HUDEP-2 (cell line): ENCODE measurements at regions not wholly inside any gene's neighbourhood (a gene's known extent, or its start where the extent isn't known, plus 50 kb on each side); places are given as distances from the start of the nearest gene placed in this dataset.
A peak's percentile ranks its signal among the peaks of the same experiment; 100 is the strongest.
"Not testable (repeated sequence)": the region's sequence is repeated elsewhere in the genome, so short reads cannot be mapped to it uniquely, and the experiment has no call there.

ENCODE experiments used
- DNase-seq, 76 experiments: peaks; one replicate each; lab custom pipeline; 2025; ENCODE audit not compliant: unreplicated experiment in 76 of 76; lab: John Stamatoyannopoulos, UW

GRCh38 chr5:118611332-118611945 is 376.9 kb downstream of the DTWD2 start:
- peak in 23 of 76 experiments; percentile 0 to 28 (median 8) for DNase-seq

- no peak for DNase-seq
Observed at GRCh38 chr5:118606940-118607339, 381.4 kb downstream of the DTWD2 start.

GRCh38 chr5:118605761-118606160 is 382.6 kb downstream of the DTWD2 start:
- no peak for DNase-seq

GRCh38 chr5:118604106-118604505 is 384.2 kb downstream of the DTWD2 start:
- DNase-seq = no peak

- no peak for DNase-seq
Observed at GRCh38 chr5:118603278-118603677, 385.1 kb downstream of the DTWD2 start.

GRCh38 chr5:118598311-118598710 is 390.0 kb downstream of the DTWD2 start:
- no peak for DNase-seq

GRCh38 chr5:118597543-118597942 is 390.8 kb downstream of the DTWD2 start:
- no peak for DNase-seq

- DNase-seq = no peak
Observed at GRCh38 chr5:118596255-118596654, 392.1 kb downstream of the DTWD2 start.

- DNase-seq = no peak
Observed at GRCh38 chr5:118593003-118593328, 395.4 kb downstream of the DTWD2 start.

GRCh38 chr5:118592229-118593002 is 395.9 kb downstream of the DTWD2 start:
- DNase-seq = no peak

- no peak for DNase-seq
Observed at GRCh38 chr5:118590806-118591205, 397.5 kb downstream of the DTWD2 start.

GRCh38 chr5:118580949-118581348 is 407.4 kb downstream of the DTWD2 start:
- no peak for DNase-seq

- no peak for DNase-seq
Observed at GRCh38 chr5:118578093-118578492, 410.3 kb downstream of the DTWD2 start.

- no peak for DNase-seq
Observed at GRCh38 chr5:118577621-118578020, 410.7 kb downstream of the DTWD2 start.

GRCh38 chr5:118570276-118570675 is 418.1 kb downstream of the DTWD2 start:
- DNase-seq = not testable (repeated sequence)

- not testable (repeated sequence) for DNase-seq
Observed at GRCh38 chr5:118569596-118569995, 418.8 kb downstream of the DTWD2 start.

- no peak for DNase-seq
Observed at GRCh38 chr5:118565335-118565971, 422.9 kb downstream of the DTWD2 start.

- DNase-seq = no peak
Observed at GRCh38 chr5:118561971-118562370, 426.4 kb downstream of the DTWD2 start.

GRCh38 chr5:118561235-118561634 is 427.1 kb downstream of the DTWD2 start:
- no peak for DNase-seq

GRCh38 chr5:118558871-118559270 is 429.5 kb downstream of the DTWD2 start:
- DNase-seq = no peak

GRCh38 chr5:118557251-118557661 is 431.1 kb downstream of the DTWD2 start:
- no peak for DNase-seq

- DNase-seq = no peak
Observed at GRCh38 chr5:118556792-118557191, 431.6 kb downstream of the DTWD2 start.
